ENCODE measurements at regions not wholly inside any gene's neighbourhood (a gene's known extent, or its start where the extent isn't known, plus 50 kb on each side); places are given as distances from the start of the nearest gene placed in this dataset.

DNA sequence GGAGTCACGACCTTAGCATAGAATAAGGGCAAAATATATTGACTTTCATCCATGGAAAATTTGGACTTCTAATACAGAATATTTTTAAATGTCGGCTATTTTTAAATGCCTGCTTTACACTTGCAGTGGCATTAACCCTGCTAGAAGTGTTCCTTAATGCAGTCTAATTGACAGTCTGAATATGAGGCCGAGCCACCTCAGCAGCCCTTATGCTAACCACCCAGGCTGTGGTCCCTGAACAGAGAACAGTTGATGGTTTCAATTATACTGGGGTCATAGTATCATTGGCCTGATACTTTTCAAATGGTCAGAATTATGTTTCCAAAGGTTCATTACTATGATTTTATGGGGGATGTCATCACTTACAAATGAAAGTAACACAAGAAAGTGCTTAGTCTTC, 764.7 kb upstream of the SLITRK1 start:
- no peak overlapping the region for H3K27ac Mint-ChIP-seq
- TF ChIP-seq EZH2phosphoT487 (IDR thresholded peaks at IDR 0.05) = no peak
- Histone ChIP-seq H3K9me3 (ENCODE audit: low read depth) (no peaks in the 10 kb centered on the region), H3K36me3 (no peaks in the 10 kb centered on the region), H3K4me2 (no peak overlapping the region), H2AFZ (replicated peaks) (no peak overlapping the region), H3K9ac (no peak overlapping the region), H3K4me3 (no peak overlapping the region), H4K20me1 (ENCODE audit: low read depth) (no peaks in the 10 kb centered on the region), H3K27ac (no peak overlapping the region), H3K27me3 (no peaks in the 10 kb centered on the region), H3F3A (ENCODE audit: low read depth) (no peaks in the 10 kb centered on the region), H3K79me2 (ENCODE audit: low read depth) (no peaks in the 10 kb centered on the region), H3K4me1 (no peaks in the 10 kb centered on the region)
- H3K9me3 Mint-ChIP-seq = peaks cover 10% of the 10 kb centered on the region
- no peak for DNase-seq (ENCODE audit: low spot score)
- H3K4me1 Mint-ChIP-seq = peaks cover 2% of the 10 kb centered on the region
- no peaks in the 10 kb centered on the region for H3K36me3 Mint-ChIP-seq
- peaks cover 2% of the 10 kb centered on the region for H3K27me3 Mint-ChIP-seq (ENCODE audit: insufficient read depth, low read depth)
- H3K4me3 Mint-ChIP-seq = no peak overlapping the region

DNA sequence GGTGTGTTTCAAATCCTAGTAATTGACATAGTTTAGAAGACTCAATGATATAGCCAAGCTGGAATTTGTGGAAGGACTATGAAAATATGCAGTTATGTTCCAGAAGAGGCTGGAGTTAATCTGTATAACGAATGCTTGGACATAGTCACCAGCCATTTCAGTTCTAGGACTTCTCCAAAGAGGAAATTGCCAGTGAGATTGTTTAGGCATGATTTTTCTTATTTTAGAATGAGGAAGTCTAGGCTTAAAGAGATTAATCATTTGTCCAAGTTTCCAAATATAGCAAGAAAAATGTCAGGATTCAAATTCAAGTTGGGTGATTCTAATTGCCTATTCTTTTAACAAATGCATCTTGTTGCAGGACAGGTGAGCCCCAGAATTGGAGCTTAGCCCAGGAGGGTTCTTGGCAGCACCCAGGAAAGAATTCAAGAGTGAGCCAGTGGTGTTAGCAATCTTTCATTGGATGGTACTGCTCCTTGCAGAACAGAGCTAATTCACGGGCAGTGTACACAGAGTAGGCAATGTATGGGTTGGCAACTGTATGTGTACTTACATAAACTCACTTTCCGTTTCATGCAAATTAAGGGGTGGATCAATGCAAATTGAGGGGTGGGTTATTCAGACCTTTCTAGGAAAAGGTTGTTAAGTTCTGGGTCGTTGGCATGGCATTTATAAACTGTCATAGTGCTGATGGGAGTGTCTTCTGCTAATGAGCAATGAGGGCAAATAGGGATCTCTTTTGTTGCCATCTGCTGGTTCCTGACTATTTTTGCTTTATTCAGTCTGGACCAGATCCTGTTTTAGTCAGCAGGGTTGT, 763.1 kb upstream of the SLITRK1 start:
- H3K4me1 Mint-ChIP-seq = peaks cover 2% of the 10 kb centered on the region
- no peak for DNase-seq (ENCODE audit: low spot score)
- no peak overlapping the region for H3K27ac ChIP-seq
- H3K79me2 ChIP-seq (ENCODE audit: low read depth) = no peaks in the 10 kb centered on the region
- no peaks in the 10 kb centered on the region for H3K4me1 ChIP-seq
- no peak overlapping the region for H3K4me3 Mint-ChIP-seq
- peaks cover 2% of the 10 kb centered on the region for H3K27me3 Mint-ChIP-seq (ENCODE audit: insufficient read depth, low read depth)
- H3K9me3 Mint-ChIP-seq = peaks cover 9% of the 10 kb centered on the region
- no peak overlapping the region for H2AFZ ChIP-seq (replicated peaks)
- H3K4me2 ChIP-seq = no peak overlapping the region
- no peaks in the 10 kb centered on the region for H4K20me1 ChIP-seq (ENCODE audit: low read depth)
- no peaks in the 10 kb centered on the region for H3K27me3 ChIP-seq
- no peaks in the 10 kb centered on the region for H3K9me3 ChIP-seq (ENCODE audit: low read depth)
- no peak overlapping the region for H3K9ac ChIP-seq
- TF ChIP-seq EZH2 (IDR thresholded peaks at IDR 0.05) = no peak
- TF ChIP-seq, protein P1, sequence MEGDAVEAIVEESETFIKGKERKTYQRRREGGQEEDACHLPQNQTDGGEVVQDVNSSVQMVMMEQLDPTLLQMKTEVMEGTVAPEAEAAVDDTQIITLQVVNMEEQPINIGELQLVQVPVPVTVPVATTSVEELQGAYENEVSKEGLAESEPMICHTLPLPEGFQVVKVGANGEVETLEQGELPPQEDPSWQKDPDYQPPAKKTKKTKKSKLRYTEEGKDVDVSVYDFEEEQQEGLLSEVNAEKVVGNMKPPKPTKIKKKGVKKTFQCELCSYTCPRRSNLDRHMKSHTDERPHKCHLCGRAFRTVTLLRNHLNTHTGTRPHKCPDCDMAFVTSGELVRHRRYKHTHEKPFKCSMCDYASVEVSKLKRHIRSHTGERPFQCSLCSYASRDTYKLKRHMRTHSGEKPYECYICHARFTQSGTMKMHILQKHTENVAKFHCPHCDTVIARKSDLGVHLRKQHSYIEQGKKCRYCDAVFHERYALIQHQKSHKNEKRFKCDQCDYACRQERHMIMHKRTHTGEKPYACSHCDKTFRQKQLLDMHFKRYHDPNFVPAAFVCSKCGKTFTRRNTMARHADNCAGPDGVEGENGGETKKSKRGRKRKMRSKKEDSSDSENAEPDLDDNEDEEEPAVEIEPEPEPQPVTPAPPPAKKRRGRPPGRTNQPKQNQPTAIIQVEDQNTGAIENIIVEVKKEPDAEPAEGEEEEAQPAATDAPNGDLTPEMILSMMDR (IDR thresholded peaks at IDR 0.05) = no peak
- no peak for TF ChIP-seq EZH2phosphoT487 (IDR thresholded peaks at IDR 0.05)
- no peak overlapping the region for H3K4me3 ChIP-seq
- no peaks in the 10 kb centered on the region for H3K36me3 Mint-ChIP-seq
- H3K27ac Mint-ChIP-seq = no peak overlapping the region
- no peaks in the 10 kb centered on the region for H3F3A ChIP-seq (ENCODE audit: low read depth)
- no peaks in the 10 kb centered on the region for H3K36me3 ChIP-seq

DNA sequence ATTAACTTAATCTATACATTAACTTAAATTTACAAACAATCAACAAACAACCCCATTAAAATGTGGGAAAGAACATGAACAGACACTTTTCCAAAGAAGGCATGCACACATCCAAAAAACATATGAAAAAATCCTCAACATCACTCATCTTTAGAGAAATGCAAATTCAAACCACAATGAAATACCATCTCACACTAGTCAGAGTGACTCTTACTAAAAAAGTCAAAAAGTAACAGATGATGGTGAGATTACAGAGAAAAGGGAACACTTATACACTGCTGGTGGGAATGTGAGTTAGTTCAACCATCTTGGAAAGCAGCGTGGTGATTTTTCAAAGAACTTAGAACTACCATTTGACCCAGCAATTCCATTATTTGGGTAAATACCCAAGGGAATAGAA, 759.2 kb upstream of the SLITRK1 start:
- TF ChIP-seq, protein P1 (IDR thresholded peaks at IDR 0.05) = no peak
- TF ChIP-seq EZH2 (IDR thresholded peaks at IDR 0.05) (no peak), EZH2phosphoT487 (IDR thresholded peaks at IDR 0.05) (no peak)
- Histone ChIP-seq H3K79me2 (ENCODE audit: low read depth) (no peaks in the 10 kb centered on the region), H3K4me2 (no peak overlapping the region), H3K4me3 (no peak overlapping the region), H3K27ac (no peak overlapping the region), H3K27me3 (no peaks in the 10 kb centered on the region), H3K4me1 (no peaks in the 10 kb centered on the region), H3K36me3 (no peaks in the 10 kb centered on the region), H2AFZ (replicated peaks) (no peak overlapping the region), H3K9me3 (ENCODE audit: low read depth) (no peaks in the 10 kb centered on the region), H3F3A (ENCODE audit: low read depth) (no peaks in the 10 kb centered on the region), H3K9ac (no peak overlapping the region), H4K20me1 (ENCODE audit: low read depth) (no peaks in the 10 kb centered on the region)
- Mint-ChIP-seq H3K27ac (no peak overlapping the region), H3K27me3 (ENCODE audit: insufficient read depth, low read depth) (peaks cover 2% of the 10 kb centered on the region), H3K4me1 (no peaks in the 10 kb centered on the region), H3K4me3 (no peak overlapping the region), H3K36me3 (no peaks in the 10 kb centered on the region), H3K9me3 (peaks cover 18% of the 10 kb centered on the region)
- DNase-seq (ENCODE audit: low spot score) = no peak

DNA sequence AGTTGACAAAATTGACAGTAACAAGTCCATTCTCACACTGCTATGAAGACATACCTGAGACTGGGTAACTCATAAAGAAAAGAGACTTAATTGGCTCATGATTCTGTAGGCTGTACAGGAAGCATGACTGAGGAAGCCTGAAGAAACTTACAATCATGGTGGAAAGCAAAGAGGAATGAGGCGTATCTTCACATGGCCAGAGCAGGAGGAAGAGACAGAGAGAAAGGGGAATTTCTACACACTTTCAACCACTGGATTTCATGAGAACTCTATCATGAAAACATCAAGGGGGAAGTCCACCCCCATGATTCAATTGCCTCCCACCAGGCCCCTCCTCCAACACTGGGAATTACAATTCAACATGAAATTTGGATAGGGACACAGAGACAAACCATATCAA, 758.4 kb upstream of the SLITRK1 start:
- Histone ChIP-seq H3K79me2 (ENCODE audit: low read depth) (no peaks in the 10 kb centered on the region), H3K4me1 (no peaks in the 10 kb centered on the region), H3K36me3 (no peaks in the 10 kb centered on the region), H4K20me1 (ENCODE audit: low read depth) (no peaks in the 10 kb centered on the region), H3K27me3 (no peaks in the 10 kb centered on the region), H3K27ac (no peak overlapping the region), H3K9me3 (ENCODE audit: low read depth) (no peaks in the 10 kb centered on the region), H3K9ac (no peak overlapping the region), H2AFZ (replicated peaks) (no peak overlapping the region), H3F3A (ENCODE audit: low read depth) (no peaks in the 10 kb centered on the region), H3K4me3 (no peak overlapping the region), H3K4me2 (no peak overlapping the region)
- H3K9me3 Mint-ChIP-seq = peaks cover 18% of the 10 kb centered on the region
- no peak for DNase-seq (ENCODE audit: low spot score)
- peaks cover 2% of the 10 kb centered on the region for H3K27me3 Mint-ChIP-seq (ENCODE audit: insufficient read depth, low read depth)
- no peaks in the 10 kb centered on the region for H3K36me3 Mint-ChIP-seq
- no peak overlapping the region for H3K4me3 Mint-ChIP-seq
- no peak for TF ChIP-seq EZH2 (IDR thresholded peaks at IDR 0.05)
- no peak for TF ChIP-seq EZH2phosphoT487 (IDR thresholded peaks at IDR 0.05)
- TF ChIP-seq, protein P1 (IDR thresholded peaks at IDR 0.05) = no peak
- H3K4me1 Mint-ChIP-seq = no peaks in the 10 kb centered on the region
- H3K27ac Mint-ChIP-seq = no peak overlapping the region
